KMS-11 (cell line): ENCODE measurements at regions not wholly inside any gene's neighbourhood (a gene's known extent, or its start where the extent isn't known, plus 50 kb on each side); places are given as distances from the start of the nearest gene placed in this dataset.

ENCODE experiments used
- H2AFZ ChIP-seq: fragments of 200-600 bp; sonication (generic); 2 replicates; pipeline ENCODE4 v1.6.1; 2016; ENCODE audit warnings: antibody characterized with exemption, mixed run types, low read depth
- H3K27ac ChIP-seq: fragments of 200-600 bp; sonication (generic); 2 replicates; pipeline ENCODE4 v1.6.1; 2016; ENCODE audit warnings: mild to moderate bottlenecking, mixed run types
- H3K27me3 ChIP-seq: fragments of 200-600 bp; sonication (generic); 2 replicates; pipeline ENCODE4 v1.6.1; 2017; ENCODE audit warnings: mild to moderate bottlenecking, low read depth, mixed run types, moderate library complexity; ENCODE audit not compliant: insufficient read depth
- H3K36me3 ChIP-seq: fragments of 200-600 bp; sonication (generic); 2 replicates; pipeline ENCODE4 v1.6.1; 2017; ENCODE audit warnings: mild to moderate bottlenecking, mixed run types; ENCODE audit not compliant: insufficient read depth
- H3K4me1 ChIP-seq: fragments of 200-600 bp; sonication (generic); 2 replicates; pipeline ENCODE4 v1.6.1; 2016; ENCODE audit warnings: mild to moderate bottlenecking, low read depth, mixed run types; ENCODE audit not compliant: poor library complexity, severe bottlenecking
- H3K4me2 ChIP-seq: fragments of 200-600 bp; sonication (generic); 2 replicates; pipeline ENCODE4 v1.7.0; 2016; ENCODE audit warnings: mild to moderate bottlenecking, mixed run types
- H3K4me3 ChIP-seq: fragments of 200-600 bp; sonication (generic); IDR thresholded peaks from 2 replicates; pipeline ENCODE4 v1.6.1; 2017; ENCODE audit warnings: low read depth, low read length, mixed read lengths; ENCODE audit not compliant: insufficient read depth
- H3K79me2 ChIP-seq: fragments of 200-600 bp; sonication (generic); 2 replicates; pipeline ENCODE4 v1.6.1; 2016; ENCODE audit warnings: low read depth, mixed run types; ENCODE audit not compliant: insufficient read depth
- H3K9ac ChIP-seq: fragments of 200-600 bp; sonication (generic); 2 replicates; pipeline ENCODE4 v1.6.1; 2016; ENCODE audit warnings: mild to moderate bottlenecking, mixed run types
- H4K20me1 ChIP-seq: fragments of 200-600 bp; sonication (generic); 2 replicates; pipeline ENCODE4 v1.6.1; 2016; ENCODE audit warnings: mild to moderate bottlenecking, mixed run types; ENCODE audit not compliant: insufficient read depth
- CTCF ChIP-seq: fragments of 200-600 bp; sonication (generic); conservative IDR thresholded peaks from 2 replicates; pipeline ENCODE4 v1.6.1; 2017; ENCODE audit warnings: low read depth, mild to moderate bottlenecking, antibody characterized with exemption, low read length, moderate library complexity, mixed read lengths

- H3K4me1 ChIP-seq, result no peaks in the 10 kb centered on the region
- H3K79me2 ChIP-seq, result no peaks in the 10 kb centered on the region
- no peaks in the 10 kb centered on the region for H3K27me3 ChIP-seq
- no peak overlapping the region for H3K27ac ChIP-seq
- H3K9ac ChIP-seq, result no peak overlapping the region
- H3K4me2 ChIP-seq, result no peak overlapping the region
- no peak overlapping the region for H2AFZ ChIP-seq
- H4K20me1 ChIP-seq, result no peaks in the 10 kb centered on the region
- H3K4me3 ChIP-seq, result no peak overlapping the region
- no peak for TF ChIP-seq CTCF
- no peaks in the 10 kb centered on the region for H3K36me3 ChIP-seq
Measured at GRCh38 chr10:78657163-78657861, 411.5 kb upstream of the ZMIZ1 start.

- Histone ChIP-seq H3K27me3 (no peaks in the 10 kb centered on the region), H3K4me2 (no peak overlapping the region), H3K4me1 (no peaks in the 10 kb centered on the region), H3K27ac (no peak overlapping the region), H3K4me3 (no peak overlapping the region), H2AFZ (no peak overlapping the region), H3K79me2 (no peaks in the 10 kb centered on the region), H3K36me3 (no peaks in the 10 kb centered on the region), H3K9ac (no peak overlapping the region), H4K20me1 (no peaks in the 10 kb centered on the region)
- no peak for TF ChIP-seq CTCF
Measured at GRCh38 chr10:78657862-78658165, 411.0 kb upstream of the ZMIZ1 start.

GRCh38 chr10:78658645-78659597 is 409.8 kb upstream of the ZMIZ1 start:
- no peaks in the 10 kb centered on the region for H3K4me1 ChIP-seq
- no peak overlapping the region for H3K27ac ChIP-seq
- H2AFZ ChIP-seq, result no peak overlapping the region
- H4K20me1 ChIP-seq, result no peaks in the 10 kb centered on the region
- H3K36me3 ChIP-seq, result no peaks in the 10 kb centered on the region
- no peaks in the 10 kb centered on the region for H3K27me3 ChIP-seq
- no peaks in the 10 kb centered on the region for H3K79me2 ChIP-seq
- no peak for TF ChIP-seq CTCF
- no peak overlapping the region for H3K4me2 ChIP-seq
- no peak overlapping the region for H3K9ac ChIP-seq
- H3K4me3 ChIP-seq, result no peak overlapping the region

GRCh38 chr10:78659598-78659967 is 409.2 kb upstream of the ZMIZ1 start:
- H2AFZ ChIP-seq, result no peak overlapping the region
- H3K4me1 ChIP-seq, result no peaks in the 10 kb centered on the region
- H3K4me2 ChIP-seq, result no peak overlapping the region
- no peaks in the 10 kb centered on the region for H3K36me3 ChIP-seq
- H3K79me2 ChIP-seq, result no peaks in the 10 kb centered on the region
- no peak for TF ChIP-seq CTCF
- no peaks in the 10 kb centered on the region for H4K20me1 ChIP-seq
- H3K27ac ChIP-seq, result no peak overlapping the region
- H3K4me3 ChIP-seq, result no peak overlapping the region
- H3K9ac ChIP-seq, result no peak overlapping the region
- H3K27me3 ChIP-seq, result no peaks in the 10 kb centered on the region
